SU-DHL-6 (cell line): ENCODE measurements at regions not wholly inside any gene's neighbourhood (a gene's known extent, or its start where the extent isn't known, plus 50 kb on each side); places are given as distances from the start of the nearest gene placed in this dataset.

Source experiments
- EZH2phosphoT487 ChIP-seq: fragments of 200-600 bp; sonication (generic), shearing (Covaris generic); conservative IDR thresholded peaks from 2 replicates; pipeline ENCODE4 v1.6.1; 2018; ENCODE audit warnings: mild to moderate bottlenecking, antibody characterized with exemption, low read length, moderate library complexity, mixed read lengths
- TF ChIP-seq, protein P1 (sequence below): fragments of 200-600 bp; sonication (generic); IDR thresholded peaks from one replicate; pipeline ENCODE4 v1.5.1; 2017; ENCODE audit warnings: antibody characterized with exemption, mild to moderate bottlenecking, low read length, moderate library complexity; ENCODE audit not compliant: insufficient read depth, poor library complexity, severe bottlenecking

DNA sequence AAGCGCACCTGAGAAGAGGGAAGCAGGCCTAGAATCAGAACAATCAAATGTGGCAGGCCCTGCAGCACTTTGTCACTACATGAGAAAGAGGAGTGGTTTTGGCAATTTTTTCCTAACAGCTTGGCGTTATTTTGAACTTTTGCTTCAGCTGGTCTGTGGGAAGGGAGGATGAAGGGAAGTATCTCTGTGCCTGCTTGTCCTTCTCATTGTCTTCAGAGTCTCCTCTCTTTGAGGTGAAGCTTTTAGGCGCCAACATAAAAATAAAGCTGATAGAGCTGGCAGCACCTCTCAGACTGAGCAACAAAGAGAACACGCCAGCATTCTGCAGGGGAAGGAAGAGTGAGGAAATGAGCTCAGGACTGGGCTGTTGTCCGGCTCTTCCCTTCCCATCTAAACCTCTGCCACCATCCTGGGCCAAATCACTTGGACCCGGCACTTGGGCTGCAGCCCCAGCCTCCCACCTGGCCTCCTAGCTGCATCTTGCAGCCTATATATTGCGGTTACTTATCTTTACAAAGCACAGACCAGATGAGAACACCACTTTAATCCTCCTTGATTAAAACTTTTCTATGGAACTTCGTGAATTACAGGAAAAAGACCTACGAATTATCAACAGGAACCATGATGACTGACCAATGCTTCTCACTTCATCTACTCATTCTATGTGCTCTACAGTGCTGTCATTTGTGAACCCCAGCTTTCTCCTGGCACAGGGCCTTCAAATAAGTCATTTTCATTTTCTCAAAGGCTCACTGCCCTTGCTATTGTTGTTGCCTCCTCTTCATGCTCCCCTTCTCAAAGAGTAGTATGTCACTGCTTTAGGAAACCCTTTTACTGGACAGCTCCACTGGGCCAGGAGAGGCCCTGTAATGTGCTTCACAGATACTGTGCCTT, 476.4 kb upstream of the HS3ST1 start:
- TF ChIP-seq, protein P1, sequence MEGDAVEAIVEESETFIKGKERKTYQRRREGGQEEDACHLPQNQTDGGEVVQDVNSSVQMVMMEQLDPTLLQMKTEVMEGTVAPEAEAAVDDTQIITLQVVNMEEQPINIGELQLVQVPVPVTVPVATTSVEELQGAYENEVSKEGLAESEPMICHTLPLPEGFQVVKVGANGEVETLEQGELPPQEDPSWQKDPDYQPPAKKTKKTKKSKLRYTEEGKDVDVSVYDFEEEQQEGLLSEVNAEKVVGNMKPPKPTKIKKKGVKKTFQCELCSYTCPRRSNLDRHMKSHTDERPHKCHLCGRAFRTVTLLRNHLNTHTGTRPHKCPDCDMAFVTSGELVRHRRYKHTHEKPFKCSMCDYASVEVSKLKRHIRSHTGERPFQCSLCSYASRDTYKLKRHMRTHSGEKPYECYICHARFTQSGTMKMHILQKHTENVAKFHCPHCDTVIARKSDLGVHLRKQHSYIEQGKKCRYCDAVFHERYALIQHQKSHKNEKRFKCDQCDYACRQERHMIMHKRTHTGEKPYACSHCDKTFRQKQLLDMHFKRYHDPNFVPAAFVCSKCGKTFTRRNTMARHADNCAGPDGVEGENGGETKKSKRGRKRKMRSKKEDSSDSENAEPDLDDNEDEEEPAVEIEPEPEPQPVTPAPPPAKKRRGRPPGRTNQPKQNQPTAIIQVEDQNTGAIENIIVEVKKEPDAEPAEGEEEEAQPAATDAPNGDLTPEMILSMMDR, result no peak
- no peak for TF ChIP-seq EZH2phosphoT487
